Thyroid gland (tissue), 4 donors: ENCODE measurements at regions not wholly inside any gene's neighbourhood (a gene's known extent, or its start where the extent isn't known, plus 50 kb on each side); places are given as distances from the start of the nearest gene placed in this dataset.

Source experiments
- DNase-seq, 2 donors: peaks; one replicate each; pipeline ENCODE4 v3.0.0-alpha.2; 2019
- H3K27ac ChIP-seq, 3 donors: fragments of 200-600 bp; sonication (generic); 1 replicate in 2 of 3; 2 replicates in 1 of 3; pipeline ENCODE4 v1.5.1; 2016 to 2019; ENCODE audit warnings: mild to moderate bottlenecking in 1 of 3, moderate library complexity in 1 of 3
- H3K27me3 ChIP-seq: fragments of 200-600 bp; sonication (generic); one replicate; pipeline ENCODE4 v1.5.1; 2019
- H3K36me3 ChIP-seq, 2 donors: fragments of 200-600 bp; sonication (generic); one replicate each; pipeline ENCODE4 v1.5.1; 2016 to 2019
- H3K4me1 ChIP-seq, 2 donors: fragments of 200-600 bp; sonication (generic); one replicate each; pipeline ENCODE4 v1.5.1; 2017 to 2019
- H3K4me3 ChIP-seq, 3 donors: fragments of 200-600 bp; sonication (generic); replicated peaks in 1 of 3; 1 replicate in 2 of 3; 2 replicates in 1 of 3; pipeline ENCODE4 v1.5.1; 2016; ENCODE audit warnings: mild to moderate bottlenecking in 1 of 3
- H3K9me3 ChIP-seq: fragments of 200-600 bp; sonication (generic); one replicate; pipeline ENCODE4 v1.5.1; 2017
- CTCF ChIP-seq, 6 experiments: fragments of 200-600 bp in 3 of 6; fragments of 450-650 bp in 3 of 6; sonication (generic) in 3 of 6; IDR thresholded peaks; one replicate each; pipeline ENCODE4 v1.5.1; 2016 to 2019; ENCODE audit warnings: antibody characterized with exemption in 6 of 6, mild to moderate bottlenecking in 2 of 6, inconsistent platforms in 1 of 6, moderate library complexity in 1 of 6
- POLR2A ChIP-seq, 2 donors: fragments of 450-650 bp; IDR thresholded peaks; one replicate each; pipeline ENCODE4 v1.6.1; 2017; ENCODE audit warnings: antibody characterized with exemption in 2 of 2, mild to moderate bottlenecking in 2 of 2, moderate library complexity in 1 of 2
- WGBS, 2 donors: methylation state at CpG; one replicate each; pipeline ENCODE4 v1.1.5; 2017; 5-methylcytosine and 5-hydroxymethylcytosine counted together
- intact Hi-C: fragments of 100-400 bp; cut with DNase I; formaldehyde crosslinking; loops from one replicate; pipeline ENCODE4 v1.15.1; 2023

GRCh38 chr9:85228111-85228855, 513.5 kb downstream of the AGTPBP1 start:
- TF ChIP-seq POLR2A (IDR thresholded peaks at IDR 0.05) (no peak), CTCF (IDR thresholded peaks at IDR 0.05) (no peak)
- intact Hi-C loops: no loop called here
- no peak overlapping the region for H3K4me3 ChIP-seq
- no peaks in the 10 kb centered on the region for H3K27me3 ChIP-seq
- H3K36me3 ChIP-seq: no peaks in the 10 kb centered on the region
- no peak overlapping the region for H3K27ac ChIP-seq
- 67 to 68% methylated on average over 9 of the region's 9 CpGs for WGBS, 2 donors
- H3K9me3 ChIP-seq: no peaks in the 10 kb centered on the region
- no peaks in the 10 kb centered on the region for H3K4me1 ChIP-seq
- no peak for DNase-seq

- Histone ChIP-seq H3K27me3 (no peaks in the 10 kb centered on the region), H3K4me3 (no peak overlapping the region), H3K4me1 (no peaks in the 10 kb centered on the region), H3K9me3 (no peaks in the 10 kb centered on the region), H3K27ac (no peak overlapping the region), H3K36me3 (no peaks in the 10 kb centered on the region)
- intact Hi-C loops: no loop called here
- TF ChIP-seq CTCF (IDR thresholded peaks at IDR 0.05) (no peak), POLR2A (IDR thresholded peaks at IDR 0.05) (no peak)
- DNase-seq: no peak
- 80 to 90% methylated on average over 2 of the region's 2 CpGs for WGBS, 2 donors
Measured at GRCh38 chr9:85225180-85225579, 516.6 kb downstream of the AGTPBP1 start.

GRCh38 chr9:85224729-85225128, 517.0 kb downstream of the AGTPBP1 start:
- TF ChIP-seq CTCF (IDR thresholded peaks at IDR 0.05) (no peak), POLR2A (IDR thresholded peaks at IDR 0.05) (no peak)
- 81 to 83% methylated on average over 4 of the region's 4 CpGs for WGBS, 2 donors
- Histone ChIP-seq H3K27me3 (no peaks in the 10 kb centered on the region), H3K4me3 (no peak overlapping the region), H3K4me1 (no peaks in the 10 kb centered on the region), H3K36me3 (no peaks in the 10 kb centered on the region), H3K9me3 (no peaks in the 10 kb centered on the region), H3K27ac (no peak overlapping the region)
- intact Hi-C loops: no loop called here
- DNase-seq: no peak

GRCh38 chr9:85224301-85224700, 517.5 kb downstream of the AGTPBP1 start:
- H3K27me3 ChIP-seq: no peaks in the 10 kb centered on the region
- no peaks in the 10 kb centered on the region for H3K9me3 ChIP-seq
- no peak for DNase-seq
- 69 to 93% methylated on average over 2 of the region's 2 CpGs for WGBS, 2 donors
- TF ChIP-seq CTCF (IDR thresholded peaks at IDR 0.05): no peak
- TF ChIP-seq POLR2A (IDR thresholded peaks at IDR 0.05): no peak
- H3K36me3 ChIP-seq: no peaks in the 10 kb centered on the region
- no peak overlapping the region for H3K4me3 ChIP-seq
- H3K4me1 ChIP-seq: no peaks in the 10 kb centered on the region
- H3K27ac ChIP-seq: no peak overlapping the region
- intact Hi-C loops: no loop called here

GRCh38 chr9:85223506-85224125, 518.1 kb downstream of the AGTPBP1 start:
- WGBS, 2 donors: 94 to 95% methylated on average over 2 of the region's 2 CpGs
- intact Hi-C loops: no loop called here
- TF ChIP-seq CTCF (IDR thresholded peaks at IDR 0.05) (no peak), POLR2A (IDR thresholded peaks at IDR 0.05) (no peak)

More at GRCh38 chr9:85223506-85224125, 518.1 kb downstream of the AGTPBP1 start:
- no peaks in the 10 kb centered on the region for H3K36me3 ChIP-seq
- no peaks in the 10 kb centered on the region for H3K4me1 ChIP-seq
- H3K27ac ChIP-seq: no peak overlapping the region
- DNase-seq: no peak
- no peak overlapping the region for H3K4me3 ChIP-seq
- H3K9me3 ChIP-seq: no peaks in the 10 kb centered on the region
- no peaks in the 10 kb centered on the region for H3K27me3 ChIP-seq
